ENCODE measurements at regions not wholly inside any gene's neighbourhood (a gene's known extent, or its start where the extent isn't known, plus 50 kb on each side); places are given as distances from the start of the nearest gene placed in this dataset.
"Not testable (repeated sequence)": the region's sequence is repeated elsewhere in the genome, so short reads cannot be mapped to it uniquely, and the experiment has no call there.

GRCh38 chr13:74555651-74556420 is 421.6 kb upstream of the KLF12 start:
- DNase-seq = no peak

- DNase-seq = no peak
Observed at GRCh38 chr13:74555276-74555625, 421.0 kb upstream of the KLF12 start.

- DNase-seq = no peak
Observed at GRCh38 chr13:74554569-74555275, 420.5 kb upstream of the KLF12 start.

GRCh38 chr13:74550039-74550438 is 415.8 kb upstream of the KLF12 start:
- no peak for DNase-seq

GRCh38 chr13:74536649-74537048 is 402.4 kb upstream of the KLF12 start:
- DNase-seq = not testable (repeated sequence)

- no peak for DNase-seq
Observed at GRCh38 chr13:74533226-74533625, 399.0 kb upstream of the KLF12 start.

- DNase-seq = peak; percentile 6
Observed at GRCh38 chr13:74530011-74530410, 395.8 kb upstream of the KLF12 start.

GRCh38 chr13:74528734-74529513 is 394.7 kb upstream of the KLF12 start:
- peak; percentile 55 for DNase-seq

GRCh38 chr13:74523057-74523456 is 388.9 kb upstream of the KLF12 start:
- DNase-seq = no peak

GRCh38 chr13:74511523-74511922 is 377.3 kb upstream of the KLF12 start:
- DNase-seq = no peak

- DNase-seq = no peak
Observed at GRCh38 chr13:74487091-74487722, 353.0 kb upstream of the KLF12 start.

GRCh38 chr13:74485757-74486156 is 351.6 kb upstream of the KLF12 start:
- DNase-seq = no peak

GRCh38 chr13:74479124-74479523 is 344.9 kb upstream of the KLF12 start:
- peak; percentile 29 for DNase-seq

GRCh38 chr13:74476788-74477187 is 342.6 kb upstream of the KLF12 start:
- no peak for DNase-seq

- no peak for DNase-seq
Observed at GRCh38 chr13:74476365-74476764, 342.2 kb upstream of the KLF12 start.

GRCh38 chr13:74466864-74467263 is 332.7 kb upstream of the KLF12 start:
- no peak for DNase-seq

- DNase-seq = no peak
Observed at GRCh38 chr13:74466020-74466419, 331.8 kb upstream of the KLF12 start.

- no peak for DNase-seq
Observed at GRCh38 chr13:74465271-74465670, 331.1 kb upstream of the KLF12 start.

GRCh38 chr13:74464670-74465069 is 330.5 kb upstream of the KLF12 start:
- DNase-seq = no peak

- DNase-seq = no peak
Observed at GRCh38 chr13:74461011-74461410, 326.8 kb upstream of the KLF12 start.

- DNase-seq = no peak
Observed at GRCh38 chr13:74452881-74453280, 318.7 kb upstream of the KLF12 start.

GRCh38 chr13:74452176-74452575 is 318.0 kb upstream of the KLF12 start:
- no peak for DNase-seq

- DNase-seq = no peak
Observed at GRCh38 chr13:74450964-74451363, 316.8 kb upstream of the KLF12 start.

GRCh38 chr13:74450525-74450845 is 316.3 kb upstream of the KLF12 start:
- DNase-seq = no peak
